ENCODE measurements at regions not wholly inside any gene's neighbourhood (a gene's known extent, or its start where the extent isn't known, plus 50 kb on each side); places are given as distances from the start of the nearest gene placed in this dataset.

DNA sequence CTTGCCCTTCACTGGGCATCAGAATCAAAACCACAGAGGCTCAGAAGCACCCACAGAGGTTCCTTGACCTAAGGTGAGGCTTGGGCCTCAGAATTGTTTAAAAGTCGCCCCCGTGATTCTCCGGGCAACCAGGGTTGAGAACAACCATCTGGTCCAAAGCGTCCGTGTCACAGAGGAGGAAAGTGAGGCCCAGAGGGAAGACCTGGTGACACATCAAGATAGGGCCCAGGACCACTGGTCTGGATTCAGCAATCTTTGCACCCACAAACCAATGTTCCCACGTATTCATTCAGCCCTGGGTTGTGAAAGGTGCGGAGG is 272.6 kb downstream of the UACA start:
- H3K27me3 ChIP-seq (replicated peaks) = no peaks in the 10 kb centered on the region
- H3K27ac ChIP-seq = no peak overlapping the region
- no peak overlapping the region for H3K4me3 ChIP-seq
- no peaks in the 10 kb centered on the region for H3K9me3 ChIP-seq (replicated peaks)
- H3K4me1 ChIP-seq (replicated peaks) = peaks cover 61% of the 10 kb centered on the region
- H3K36me3 ChIP-seq = no peaks in the 10 kb centered on the region
- DNase-seq (ENCODE audit: low read depth in 1 of 2, low spot score in 2 of 2) = no peak

DNA sequence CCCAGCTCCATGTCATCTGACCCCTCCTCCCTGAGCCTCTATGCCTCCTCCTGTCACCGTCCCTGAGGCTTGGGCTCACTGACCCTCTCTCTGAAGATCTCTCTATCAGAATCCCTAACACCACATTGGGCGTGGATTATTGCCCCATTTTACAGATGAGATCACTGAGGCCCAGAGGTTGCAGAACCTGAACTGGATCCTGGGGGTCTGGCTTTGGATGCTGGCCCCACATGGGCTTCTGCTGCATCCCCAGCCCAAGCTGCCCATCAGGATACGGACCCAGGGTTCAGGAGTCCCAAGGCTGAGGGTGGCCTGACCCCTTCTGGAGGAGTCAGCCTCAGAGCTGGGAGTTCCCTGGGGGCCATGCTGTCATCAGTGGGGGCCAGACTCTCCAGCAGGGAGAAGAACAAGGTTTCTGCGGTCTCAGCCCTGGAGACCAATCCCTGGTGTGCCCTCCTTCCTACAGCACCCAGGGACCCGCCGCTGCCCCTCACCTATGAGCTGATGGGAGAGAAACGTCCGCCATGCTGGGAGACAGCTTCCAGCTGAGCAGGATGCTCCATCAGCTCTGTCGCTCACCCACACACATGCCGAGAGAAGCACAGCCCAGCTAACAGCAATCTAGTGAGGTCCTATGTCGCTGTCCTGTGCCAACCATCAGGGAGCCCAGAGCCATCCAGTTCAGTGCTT is 273.1 kb downstream of the UACA start:
- no peaks in the 10 kb centered on the region for H3K9me3 ChIP-seq (replicated peaks)
- H3K4me1 ChIP-seq (replicated peaks) = peaks cover 56% of the 10 kb centered on the region
- DNase-seq (ENCODE audit: low read depth in 1 of 2, low spot score in 2 of 2) = no peak
- no peak overlapping the region for H3K4me3 ChIP-seq
- no peak overlapping the region for H3K27ac ChIP-seq
- no peaks in the 10 kb centered on the region for H3K27me3 ChIP-seq (replicated peaks)
- no peaks in the 10 kb centered on the region for H3K36me3 ChIP-seq

DNA sequence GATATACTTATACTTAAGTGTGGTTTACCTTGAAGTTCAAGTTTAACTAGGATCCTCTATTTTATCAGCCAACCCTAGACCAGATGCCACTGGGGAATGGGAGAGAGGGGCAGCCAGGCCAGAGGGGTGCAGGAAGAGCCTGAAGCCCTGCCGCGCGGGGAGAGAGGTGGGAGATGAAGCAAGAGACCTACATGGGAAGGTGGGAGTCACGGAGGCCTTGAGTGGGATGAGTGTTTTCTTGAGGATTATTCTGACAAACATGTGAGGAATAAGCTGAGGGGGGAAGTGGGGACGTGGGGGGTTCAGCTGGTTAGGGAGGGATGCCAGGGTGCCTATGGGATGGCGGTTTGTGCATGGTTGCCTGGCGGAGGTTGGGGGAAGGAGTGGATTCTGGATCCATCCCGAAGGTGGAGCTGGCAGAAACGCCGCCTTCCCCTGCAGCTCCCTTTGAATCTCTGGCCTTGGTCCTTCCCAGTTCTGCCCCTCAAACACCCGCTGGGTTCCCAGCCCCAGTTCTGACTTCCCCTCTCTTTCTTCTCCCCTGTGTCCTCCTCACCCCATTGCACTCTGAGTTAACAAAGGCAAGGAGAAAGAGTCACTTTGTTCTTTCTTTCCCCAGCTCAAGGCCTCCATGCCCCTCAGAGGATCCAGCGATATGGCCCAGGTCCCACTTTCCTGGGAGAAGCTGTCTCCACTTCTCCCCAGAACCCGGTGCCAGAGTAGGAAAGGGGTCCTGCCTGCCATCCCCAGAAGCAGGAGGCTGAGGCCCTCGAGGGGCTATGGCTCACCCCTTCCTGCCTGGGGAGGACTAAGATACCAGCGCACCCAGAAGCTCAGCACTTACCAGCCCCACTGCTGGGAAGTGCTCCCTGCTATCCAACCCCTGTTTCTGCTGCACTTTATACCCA is 274.2 kb downstream of the UACA start:
- H3K27me3 ChIP-seq (replicated peaks) = no peaks in the 10 kb centered on the region
- peaks cover 47% of the 10 kb centered on the region for H3K4me1 ChIP-seq (replicated peaks)
- H3K9me3 ChIP-seq (replicated peaks) = no peaks in the 10 kb centered on the region
- H3K27ac ChIP-seq = no peak overlapping the region
- H3K4me3 ChIP-seq = no peak overlapping the region
- DNase-seq (ENCODE audit: low read depth in 1 of 2, low spot score in 2 of 2) = no peak
- no peaks in the 10 kb centered on the region for H3K36me3 ChIP-seq

DNA sequence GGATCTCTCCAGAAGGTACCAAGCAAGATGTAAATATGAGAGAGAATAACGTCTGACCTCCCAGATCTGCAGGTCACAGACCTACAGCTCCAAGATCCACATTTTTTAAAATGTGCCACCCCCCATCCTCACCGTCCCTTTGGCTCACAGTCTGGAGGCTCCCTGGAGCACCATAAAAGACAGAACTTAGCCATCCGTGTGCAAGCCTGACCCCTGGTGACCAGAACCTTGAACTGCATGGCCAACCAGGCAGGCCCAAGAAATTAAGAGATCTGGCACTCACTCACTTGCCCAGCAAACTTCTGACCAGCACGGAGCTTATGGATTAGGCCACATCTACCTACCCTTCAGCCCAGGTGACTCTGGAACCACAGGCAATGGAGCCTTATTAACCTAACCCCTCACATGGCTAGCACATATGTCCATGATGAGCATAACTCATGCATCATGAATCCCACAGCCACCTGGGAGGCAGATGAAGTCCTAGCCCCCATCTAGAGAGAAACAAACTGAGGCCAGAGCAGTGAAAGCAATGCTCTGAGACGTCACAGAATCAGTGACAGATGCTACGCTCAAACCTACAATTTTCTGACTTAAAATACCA is 275.3 kb downstream of the UACA start:
- Histone ChIP-seq H3K4me3 (no peak overlapping the region), H3K27me3 (replicated peaks) (no peaks in the 10 kb centered on the region), H3K9me3 (replicated peaks) (no peaks in the 10 kb centered on the region), H3K4me1 (replicated peaks) (peaks cover 36% of the 10 kb centered on the region), H3K36me3 (no peaks in the 10 kb centered on the region), H3K27ac (no peak overlapping the region)
- peak; percentile 68 to 70 for DNase-seq (ENCODE audit: low read depth in 1 of 2, low spot score in 2 of 2)

DNA sequence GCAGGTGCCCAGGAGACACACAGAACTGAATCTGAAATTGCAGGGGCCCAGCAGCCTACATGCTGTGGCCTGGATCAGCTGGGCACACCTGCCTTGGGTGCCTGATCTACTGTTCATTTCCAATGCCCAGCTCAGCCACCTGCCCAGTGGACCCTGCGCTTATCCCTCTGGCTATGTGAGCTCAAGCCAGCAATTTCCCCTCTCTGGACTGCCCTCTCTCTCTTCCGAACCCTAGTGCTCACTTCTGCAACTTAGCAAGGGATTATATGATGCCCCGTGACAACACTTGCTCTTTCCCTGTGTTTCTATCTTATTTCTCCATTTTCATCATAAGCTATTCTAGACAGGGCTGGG is 276.0 kb downstream of the UACA start:
- Histone ChIP-seq H3K9me3 (replicated peaks) (no peaks in the 10 kb centered on the region), H3K27me3 (replicated peaks) (no peaks in the 10 kb centered on the region), H3K27ac (no peak overlapping the region), H3K4me3 (no peak overlapping the region), H3K4me1 (replicated peaks) (peaks cover 29% of the 10 kb centered on the region), H3K36me3 (no peaks in the 10 kb centered on the region)
- DNase-seq (ENCODE audit: low read depth in 1 of 2, low spot score in 2 of 2) = no peak

DNA sequence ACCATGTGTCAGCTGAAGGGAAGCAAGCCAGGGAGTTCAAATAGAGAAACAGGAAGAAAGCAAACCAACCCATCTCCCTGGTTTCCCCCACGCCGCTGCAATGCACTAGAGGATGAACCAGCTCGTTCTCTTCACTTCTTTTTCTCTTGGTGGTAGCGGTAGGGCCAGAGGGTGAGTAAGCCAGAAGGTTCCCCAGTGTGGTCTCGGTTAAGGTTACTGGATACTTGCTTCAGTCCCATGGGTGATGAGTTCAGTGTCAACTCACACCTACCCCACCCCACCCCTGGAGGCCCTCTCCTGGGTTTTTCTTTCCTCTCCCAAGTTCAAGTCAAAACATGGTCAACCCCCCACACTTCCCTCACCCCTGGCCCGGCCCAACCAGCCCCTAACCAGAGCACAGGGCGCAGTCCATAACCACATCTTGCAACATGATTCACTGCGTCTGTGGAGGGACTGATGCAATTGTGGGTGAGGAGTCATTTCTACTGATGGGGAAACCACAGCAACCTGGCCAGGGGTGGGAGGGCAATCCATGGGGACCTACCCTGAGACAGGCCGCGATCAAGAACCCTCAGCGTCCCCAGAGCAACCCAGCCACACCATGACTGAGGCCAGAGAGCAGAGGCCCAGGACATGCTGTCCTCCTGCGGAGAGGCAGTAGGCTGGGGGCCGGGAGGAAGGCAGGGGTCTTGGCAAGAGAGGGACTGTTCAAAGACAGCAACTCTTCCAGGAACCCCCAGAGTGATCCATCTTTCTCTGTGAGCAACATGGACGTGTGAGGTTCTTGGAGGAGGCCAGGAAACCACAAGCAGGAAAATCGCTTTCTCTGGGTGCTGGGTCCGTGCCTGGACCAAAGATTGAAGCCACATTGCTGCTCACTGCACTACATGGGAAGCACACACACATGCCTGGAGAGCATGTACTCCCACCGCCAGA is 276.6 kb downstream of the UACA start:
- no peaks in the 10 kb centered on the region for H3K9me3 ChIP-seq (replicated peaks)
- H3K27ac ChIP-seq = no peak overlapping the region
- peaks cover 22% of the 10 kb centered on the region for H3K4me1 ChIP-seq (replicated peaks)
- H3K27me3 ChIP-seq (replicated peaks) = no peaks in the 10 kb centered on the region
- H3K4me3 ChIP-seq = no peak overlapping the region
- H3K36me3 ChIP-seq = no peaks in the 10 kb centered on the region
- DNase-seq (ENCODE audit: low read depth in 1 of 2, low spot score in 2 of 2) = peak; percentile 37 to 62

DNA sequence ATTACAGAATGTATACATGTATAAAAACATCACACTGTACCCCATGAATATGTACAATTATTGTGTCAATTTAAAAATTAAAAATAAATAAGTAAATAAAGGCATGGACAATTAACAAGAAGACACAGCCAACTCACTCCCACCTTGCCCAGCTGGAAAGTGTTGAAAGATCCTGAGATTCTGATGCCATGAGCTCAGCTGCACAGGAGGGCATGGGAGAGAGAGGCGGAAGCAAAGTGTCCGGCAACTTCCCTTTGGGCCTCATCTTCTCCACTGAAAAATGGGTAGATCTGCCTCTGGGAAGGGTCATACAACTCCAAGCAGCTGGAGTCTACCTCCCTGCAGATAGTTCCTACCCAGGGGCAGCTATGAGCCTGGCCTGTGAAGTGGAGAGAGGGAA is 277.3 kb downstream of the UACA start:
- Histone ChIP-seq H3K4me3 (no peak overlapping the region), H3K27ac (no peak overlapping the region)

DNA sequence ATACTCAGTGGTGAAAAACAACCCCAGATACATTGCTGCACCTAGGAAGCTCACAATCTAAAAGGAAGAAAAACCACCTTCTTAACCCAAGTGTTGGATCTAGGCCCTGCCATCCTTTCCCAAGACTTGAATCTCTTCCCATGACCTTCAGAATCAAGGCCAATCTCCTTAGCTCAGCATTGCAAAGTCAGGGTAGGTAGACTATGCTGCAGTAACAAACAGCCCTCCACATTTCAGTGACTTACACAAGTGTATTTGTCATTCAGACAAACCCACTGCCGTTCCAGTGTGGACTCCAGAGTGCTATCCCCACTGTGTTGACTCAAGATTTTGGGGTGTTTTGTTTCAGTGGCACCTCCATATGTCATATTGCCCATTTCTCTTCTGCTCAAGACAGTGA is 278.4 kb downstream of the UACA start:
- H3K4me1 ChIP-seq (replicated peaks) = peaks cover 24% of the 10 kb centered on the region
- H3K27me3 ChIP-seq (replicated peaks) = no peaks in the 10 kb centered on the region
- no peaks in the 10 kb centered on the region for H3K9me3 ChIP-seq (replicated peaks)
- H3K4me3 ChIP-seq = no peak overlapping the region
- H3K36me3 ChIP-seq = no peaks in the 10 kb centered on the region
- no peak overlapping the region for H3K27ac ChIP-seq
- no peak for DNase-seq (ENCODE audit: low read depth in 1 of 2, low spot score in 2 of 2)

More for the DNA sequence above, 277.3 kb downstream of the UACA start:
- Histone ChIP-seq H3K36me3 (no peaks in the 10 kb centered on the region), H3K4me1 (replicated peaks) (peaks cover 16% of the 10 kb centered on the region), H3K27me3 (replicated peaks) (no peaks in the 10 kb centered on the region), H3K9me3 (replicated peaks) (no peaks in the 10 kb centered on the region)
- no peak for DNase-seq (ENCODE audit: low read depth in 1 of 2, low spot score in 2 of 2)

DNA sequence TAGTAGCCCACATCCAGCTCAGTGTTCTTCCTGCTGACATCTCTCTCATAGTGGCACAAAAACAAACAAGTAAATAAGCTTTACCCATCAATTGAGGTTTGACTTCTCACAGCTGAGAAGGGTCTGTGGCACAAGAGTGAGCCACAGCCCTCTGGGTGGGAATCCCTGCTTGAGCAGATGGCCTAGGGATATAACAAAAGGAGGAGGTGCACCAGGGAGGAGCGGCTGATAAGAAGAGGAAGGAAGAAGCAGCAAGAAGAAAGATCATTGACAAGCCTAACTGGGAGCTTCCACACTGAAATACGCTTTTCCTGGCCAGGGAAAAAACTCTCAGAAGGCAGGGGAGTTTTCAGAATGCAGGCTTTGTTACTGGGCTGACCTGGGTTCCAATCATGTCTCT is 279.8 kb downstream of the UACA start:
- no peak for DNase-seq (ENCODE audit: low read depth in 1 of 2, low spot score in 2 of 2)

DNA sequence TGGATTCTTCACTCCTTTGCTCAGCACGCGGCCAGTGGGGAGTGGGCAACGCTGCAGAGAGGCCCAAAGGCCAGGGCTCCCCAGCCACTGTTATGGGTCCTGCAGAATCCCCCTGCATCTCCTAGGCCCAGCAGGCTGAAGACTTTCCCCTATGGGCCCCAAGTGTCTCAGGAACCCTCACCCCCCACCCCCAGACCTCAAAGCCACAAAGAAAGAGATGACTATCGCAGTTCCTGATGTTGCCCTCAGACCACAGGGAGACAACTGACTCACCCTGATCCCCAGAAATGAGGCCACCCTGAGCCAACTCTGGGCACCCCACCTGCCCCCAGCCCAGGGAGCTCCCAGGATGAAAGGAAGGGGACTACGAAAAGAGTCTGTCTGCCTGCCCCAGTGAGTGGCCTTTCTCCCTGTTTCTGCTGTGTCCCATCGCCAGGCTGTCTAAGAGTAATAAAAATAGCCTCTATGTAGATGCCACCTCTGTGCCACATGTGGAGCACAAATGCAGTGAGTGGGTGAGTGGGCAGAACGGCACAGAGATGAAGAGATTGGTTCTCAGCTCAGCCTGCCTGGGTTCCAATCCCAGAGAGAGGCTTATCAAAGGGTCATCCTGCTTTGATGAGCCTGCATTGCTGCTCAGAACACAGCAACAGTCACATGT is 283.0 kb downstream of the UACA start:
- Histone ChIP-seq H3K27ac (no peak overlapping the region), H3K27me3 (replicated peaks) (no peaks in the 10 kb centered on the region)
- DNase-seq (ENCODE audit: low read depth in 1 of 2, low spot score in 2 of 2) = no peak

More for the DNA sequence above, 279.8 kb downstream of the UACA start:
- Histone ChIP-seq H3K4me3 (no peak overlapping the region), H3K9me3 (replicated peaks) (no peaks in the 10 kb centered on the region), H3K27me3 (replicated peaks) (no peaks in the 10 kb centered on the region), H3K27ac (no peak overlapping the region), H3K4me1 (replicated peaks) (peaks cover 26% of the 10 kb centered on the region), H3K36me3 (no peaks in the 10 kb centered on the region)

DNA sequence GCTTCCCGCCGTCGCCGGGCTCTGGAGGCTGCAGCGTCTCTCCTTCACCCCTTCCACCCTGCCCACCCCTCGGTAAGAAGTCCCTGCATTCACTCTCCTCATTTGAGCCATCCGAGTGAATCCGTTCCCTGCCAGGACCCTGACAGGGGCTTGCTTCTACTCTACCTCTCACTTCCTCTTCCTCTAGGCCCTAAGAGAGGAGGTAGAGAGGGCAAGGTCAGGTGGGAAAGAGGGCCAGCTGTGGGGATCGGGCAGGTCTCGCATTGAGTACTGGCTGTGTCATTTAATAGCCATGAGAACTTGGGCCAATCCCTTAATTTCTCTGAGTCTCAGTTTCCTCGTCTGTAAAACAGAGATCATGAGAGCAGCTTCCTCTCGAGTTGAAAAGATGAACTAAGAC is 283.6 kb downstream of the UACA start:
- Histone ChIP-seq H3K36me3 (no peaks in the 10 kb centered on the region), H3K4me3 (no peak overlapping the region), H3K27me3 (replicated peaks) (no peaks in the 10 kb centered on the region), H3K27ac (no peak overlapping the region), H3K9me3 (replicated peaks) (no peaks in the 10 kb centered on the region), H3K4me1 (replicated peaks) (peaks cover 28% of the 10 kb centered on the region)
- DNase-seq (ENCODE audit: low read depth in 1 of 2, low spot score in 2 of 2) = no peak

More for the DNA sequence above, 283.0 kb downstream of the UACA start:
- peaks cover 25% of the 10 kb centered on the region for H3K4me1 ChIP-seq (replicated peaks)
- no peak overlapping the region for H3K4me3 ChIP-seq
- no peaks in the 10 kb centered on the region for H3K9me3 ChIP-seq (replicated peaks)
- H3K36me3 ChIP-seq = no peaks in the 10 kb centered on the region

DNA sequence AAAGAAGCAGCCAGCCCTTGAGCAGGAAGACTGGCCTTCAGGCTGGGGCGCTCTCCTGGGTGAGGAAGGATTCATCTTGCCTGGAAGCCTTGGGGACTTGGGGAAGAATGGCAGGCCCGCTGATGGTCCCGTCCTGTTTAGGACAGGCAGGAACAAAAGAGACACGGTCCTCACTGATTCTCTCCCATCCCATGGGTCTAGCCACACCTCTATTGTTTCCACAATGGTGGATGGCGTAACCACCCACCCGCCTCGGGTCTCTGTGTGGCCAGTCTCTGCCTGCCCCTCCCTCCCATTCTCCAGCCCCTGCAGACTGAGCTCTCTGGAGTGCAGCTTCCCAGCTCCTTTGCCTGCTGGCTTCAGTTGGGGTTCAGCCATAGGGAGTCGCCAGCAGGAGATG is 284.3 kb downstream of the UACA start:
- Histone ChIP-seq H3K4me3 (no peak overlapping the region), H3K27ac (no peak overlapping the region), H3K4me1 (replicated peaks) (peaks cover 35% of the 10 kb centered on the region), H3K27me3 (replicated peaks) (no peaks in the 10 kb centered on the region), H3K9me3 (replicated peaks) (no peaks in the 10 kb centered on the region), H3K36me3 (no peaks in the 10 kb centered on the region)
- no peak for DNase-seq (ENCODE audit: low read depth in 1 of 2, low spot score in 2 of 2)
